SK-N-SH (cell line): ENCODE measurements at regions not wholly inside any gene's neighbourhood (a gene's known extent, or its start where the extent isn't known, plus 50 kb on each side); places are given as distances from the start of the nearest gene placed in this dataset.

ENCODE experiments used
- CTCF ChIA-PET: fragments of 300-600, 350-600 bp; formaldehyde crosslinking; extraction: SDS; loops from one replicate; lab custom pipeline; 2021; lab: Yijun Ruan, JAX
- POLR2A ChIA-PET: fragments of 350-600 bp; sonication (Branson Sonifier 250); formaldehyde crosslinking; extraction: SDS; loops from one replicate; lab custom pipeline; 2020; ENCODE audit warnings: antibody characterized with exemption, inconsistent platforms; lab: Yijun Ruan, JAX
- DNase-seq: peaks from one replicate; pipeline ENCODE4 v3.0.0; 2012
- H2AFZ ChIP-seq: fragments of 200-600 bp; sonication (generic); 2 replicates; pipeline ENCODE4 v1.8.1; 2016; ENCODE audit warnings: antibody characterized with exemption, mild to moderate bottlenecking, low read depth
- H3F3A ChIP-seq: fragments of 200-600 bp; sonication (generic); replicated peaks from 2 replicates; pipeline ENCODE3; 2016; ENCODE audit warnings: antibody characterized with exemption, mild to moderate bottlenecking; ENCODE audit not compliant: insufficient read depth
- H3K27ac ChIP-seq, 2 experiments: fragments of 200-500 bp in 1 of 2; fragments of 200-600 bp in 1 of 2; sonication (Bioruptor generic) in 1 of 2; sonication (generic), shearing (Covaris generic) in 1 of 2; 2 replicates each; pipeline versions ENCODE4 v1.5.1 to v1.6.1; 2014 to 2016; ENCODE audit warnings: low read depth in 2 of 2, inconsistent platforms in 1 of 2, low read length in 1 of 2, mild to moderate bottlenecking in 1 of 2, mixed read lengths in 1 of 2
- H3K27me3 ChIP-seq: fragments of 200-600 bp; sonication (generic), shearing (Covaris generic); 2 replicates; pipeline ENCODE4 v1.6.1; 2016; ENCODE audit warnings: mixed run types; ENCODE audit not compliant: insufficient read depth
- H3K36me3 ChIP-seq, 2 experiments: fragments of 200-500 bp in 1 of 2; fragments of 200-600 bp in 1 of 2; sonication (Bioruptor generic) in 1 of 2; sonication (generic) in 1 of 2; replicated peaks in 1 of 2; 2 replicates each; pipeline versions ENCODE3 to v1.5.1; 2014 to 2016; ENCODE audit warnings: low read length in 1 of 2, mild to moderate bottlenecking in 1 of 2; ENCODE audit not compliant: insufficient read depth in 2 of 2, control insufficient read depth in 1 of 2
- H3K4me1 ChIP-seq, 2 experiments: fragments of 200-500 bp in 1 of 2; fragments of 200-600 bp in 1 of 2; sonication (Bioruptor generic) in 1 of 2; sonication (generic), shearing (Covaris generic) in 1 of 2; 2 replicates each; pipeline versions ENCODE4 v1.5.1 to v1.6.1; 2014 to 2016; ENCODE audit warnings: low read depth in 1 of 2, low read length in 1 of 2, mixed run types in 1 of 2; ENCODE audit not compliant: insufficient read depth in 2 of 2, control insufficient read depth in 1 of 2
- H3K4me2 ChIP-seq: fragments of 200-600 bp; sonication (generic), shearing (Covaris generic); 2 replicates; pipeline ENCODE4 v1.6.1; 2017; ENCODE audit warnings: mixed run types
- H3K4me3 ChIP-seq, 2 experiments: fragments of 200-500 bp in 1 of 2; fragments of 200-600 bp in 1 of 2; sonication (Bioruptor generic) in 1 of 2; sonication (generic), shearing (Covaris generic) in 1 of 2; 2 replicates each; pipeline versions ENCODE4 v1.5.1 to v1.8.1; 2014 to 2016; ENCODE audit warnings: low read depth in 2 of 2, inconsistent platforms in 1 of 2, low read length in 1 of 2, mild to moderate bottlenecking in 1 of 2, mixed read lengths in 1 of 2, moderate library complexity in 1 of 2
- H3K79me2 ChIP-seq: fragments of 200-600 bp; sonication (generic); 2 replicates; pipeline ENCODE4 v1.8.1; 2017; ENCODE audit warnings: mild to moderate bottlenecking; ENCODE audit not compliant: insufficient read depth
- H3K9ac ChIP-seq: fragments of 200-600 bp; sonication (generic); 2 replicates; pipeline ENCODE4 v1.6.1; 2017; ENCODE audit warnings: mixed run types
- H3K9me2 ChIP-seq: fragments of 200-600 bp; sonication (generic); 2 replicates; pipeline ENCODE4 v1.6.1; 2017; ENCODE audit warnings: mixed run types
- H3K9me3 ChIP-seq: fragments of 200-600 bp; sonication (generic); 2 replicates; pipeline ENCODE4 v1.6.1; 2017; ENCODE audit warnings: mixed run types, mild to moderate bottlenecking, moderate library complexity
- H4K20me1 ChIP-seq: fragments of 200-600 bp; sonication (generic); 2 replicates; pipeline ENCODE4 v1.6.1; 2017; ENCODE audit warnings: mild to moderate bottlenecking, mixed run types; ENCODE audit not compliant: insufficient read depth
- FOXJ3 ChIP-seq: sonication (generic); formaldehyde crosslinking; IDR thresholded peaks from 2 replicates; pipeline ENCODE4 v1.5.1; 2020; ENCODE audit warnings: mild to moderate bottlenecking, missing genetic modification reagents
- FOXM1 ChIP-seq: IDR thresholded peaks from 2 replicates; pipeline ENCODE4 v1.4.0; 2012; ENCODE audit warnings: low read depth, mild to moderate bottlenecking
- GABPA ChIP-seq: IDR thresholded peaks from 2 replicates; pipeline ENCODE4 v1.4.0; 2012; ENCODE audit warnings: low read depth, mild to moderate bottlenecking
- GATA2 ChIP-seq: sonication (generic); formaldehyde crosslinking; IDR thresholded peaks from 2 replicates; pipeline ENCODE4 v1.5.0; 2020; ENCODE audit warnings: mild to moderate bottlenecking, missing genetic modification reagents
- JUND ChIP-seq: IDR thresholded peaks from 2 replicates; pipeline ENCODE4 v1.4.0; 2012
- NFIC ChIP-seq: IDR thresholded peaks from 2 replicates; pipeline ENCODE4 v1.4.0; 2012; ENCODE audit warnings: borderline replicate concordance
- RAD21 ChIP-seq: IDR thresholded peaks from 2 replicates; pipeline ENCODE4 v1.6.1; 2012; ENCODE audit warnings: mild to moderate bottlenecking, low read length
- RCOR1 ChIP-seq: fragments of 150-350 bp; IDR thresholded peaks from 2 replicates; pipeline ENCODE4 v1.6.1; 2017; ENCODE audit warnings: antibody characterized with exemption, low read length
- RFX5 ChIP-seq: IDR thresholded peaks from 2 replicates; pipeline ENCODE4 v1.6.1; 2012; ENCODE audit warnings: mild to moderate bottlenecking, improper control_type of control experiment, low read length
- RXRA ChIP-seq: IDR thresholded peaks from 2 replicates; pipeline ENCODE4 v1.4.0; 2012; ENCODE audit warnings: low read depth, mild to moderate bottlenecking, borderline replicate concordance
- SIN3A ChIP-seq: IDR thresholded peaks from 2 replicates; pipeline ENCODE4 v1.6.1; 2012; ENCODE audit warnings: low read depth, mild to moderate bottlenecking, low read length, moderate library complexity, borderline replicate concordance
- SMC3 ChIP-seq: IDR thresholded peaks from 2 replicates; pipeline ENCODE4 v1.6.1; 2012; ENCODE audit warnings: low read depth, low read length, improper control_type of control experiment
- WGBS: methylation state at CpG from one replicate; pipeline ENCODE4 v1.1.6; 2017; ENCODE audit warnings: low lambda C conversion rate; 5-methylcytosine and 5-hydroxymethylcytosine counted together
- TF ChIP-seq, protein P1 (sequence below): IDR thresholded peaks from 2 replicates; pipeline ENCODE4 v1.4.0; 2012; ENCODE audit warnings: low read depth, borderline replicate concordance
- TF ChIP-seq, protein P2 (sequence below): IDR thresholded peaks from 2 replicates; pipeline ENCODE4; 2012
- TF ChIP-seq, protein P3 (sequence below): IDR thresholded peaks from 2 replicates; pipeline ENCODE4 v1.4.0; 2012; ENCODE audit warnings: low read depth, borderline replicate concordance
- TF ChIP-seq, protein P4 (sequence below): IDR thresholded peaks from 2 replicates; pipeline ENCODE4 v1.4.0; 2012; ENCODE audit warnings: low read depth
- TF ChIP-seq, protein P5 (sequence below): fragments of 150-350 bp; IDR thresholded peaks from 2 replicates; pipeline ENCODE4 v1.6.1; 2016; ENCODE audit warnings: mild to moderate bottlenecking, low read depth, low read length
- TF ChIP-seq, protein P6 (sequence below): fragments of 200-600 bp; sonication (generic); IDR thresholded peaks from 2 replicates; pipeline ENCODE4 v1.6.1; 2017; ENCODE audit warnings: antibody characterized with exemption, mild to moderate bottlenecking, moderate library complexity

DNA sequence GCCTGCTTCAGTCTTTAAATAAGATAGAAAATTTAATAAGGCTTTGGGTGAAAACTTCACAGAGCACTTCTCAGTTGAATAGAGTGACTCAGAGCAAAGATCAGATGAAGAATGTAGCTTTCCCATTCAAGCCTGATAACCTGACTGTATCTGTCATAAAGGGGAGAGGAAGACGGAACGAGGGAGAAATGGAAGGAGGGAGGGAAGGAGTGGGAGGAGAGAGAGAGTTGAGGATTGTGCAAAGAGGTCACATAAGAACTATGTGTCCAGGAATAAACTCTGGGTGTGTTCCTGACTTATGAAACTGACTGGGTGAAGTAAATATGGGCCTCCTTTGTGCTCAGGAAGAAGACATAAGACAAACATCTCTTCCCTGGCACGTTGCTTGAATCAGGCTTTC is 385.5 kb downstream of the LPIN1 start:
- H2AFZ ChIP-seq, result 0 out of 2 replicates have a peak overlapping the region, but pooled peaks have one; percentile 0
- no peak overlapping the region for H3K9ac ChIP-seq
- WGBS, result 57% methylated on average over 3 of the region's 3 CpGs
- no peak overlapping the region for H3K4me3 ChIP-seq
- H3K4me1 ChIP-seq, result no peaks in the 10 kb centered on the region
- H3K79me2 ChIP-seq, result no peaks in the 10 kb centered on the region
- H3F3A ChIP-seq, result no peaks in the 10 kb centered on the region
- H3K4me2 ChIP-seq, result no peak overlapping the region
- TF ChIP-seq FOXM1 (no peak), RFX5 (no peak), RCOR1 (no peak), RXRA (no peak), NFIC (no peak), SIN3A (no peak), FOXJ3 (CRISPR knock-in tag) (no peak), GABPA (no peak)
- TF ChIP-seq, protein P1, sequence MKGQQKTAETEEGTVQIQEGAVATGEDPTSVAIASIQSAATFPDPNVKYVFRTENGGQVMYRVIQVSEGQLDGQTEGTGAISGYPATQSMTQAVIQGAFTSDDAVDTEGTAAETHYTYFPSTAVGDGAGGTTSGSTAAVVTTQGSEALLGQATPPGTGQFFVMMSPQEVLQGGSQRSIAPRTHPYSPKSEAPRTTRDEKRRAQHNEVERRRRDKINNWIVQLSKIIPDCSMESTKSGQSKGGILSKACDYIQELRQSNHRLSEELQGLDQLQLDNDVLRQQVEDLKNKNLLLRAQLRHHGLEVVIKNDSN, result no peak
- TF ChIP-seq, protein P2, sequence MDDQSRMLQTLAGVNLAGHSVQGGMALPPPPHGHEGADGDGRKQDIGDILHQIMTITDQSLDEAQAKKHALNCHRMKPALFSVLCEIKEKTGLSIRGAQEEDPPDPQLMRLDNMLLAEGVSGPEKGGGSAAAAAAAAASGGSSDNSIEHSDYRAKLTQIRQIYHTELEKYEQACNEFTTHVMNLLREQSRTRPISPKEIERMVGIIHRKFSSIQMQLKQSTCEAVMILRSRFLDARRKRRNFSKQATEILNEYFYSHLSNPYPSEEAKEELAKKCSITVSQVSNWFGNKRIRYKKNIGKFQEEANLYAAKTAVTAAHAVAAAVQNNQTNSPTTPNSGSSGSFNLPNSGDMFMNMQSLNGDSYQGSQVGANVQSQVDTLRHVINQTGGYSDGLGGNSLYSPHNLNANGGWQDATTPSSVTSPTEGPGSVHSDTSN, result no peak
- TF ChIP-seq, protein P3, sequence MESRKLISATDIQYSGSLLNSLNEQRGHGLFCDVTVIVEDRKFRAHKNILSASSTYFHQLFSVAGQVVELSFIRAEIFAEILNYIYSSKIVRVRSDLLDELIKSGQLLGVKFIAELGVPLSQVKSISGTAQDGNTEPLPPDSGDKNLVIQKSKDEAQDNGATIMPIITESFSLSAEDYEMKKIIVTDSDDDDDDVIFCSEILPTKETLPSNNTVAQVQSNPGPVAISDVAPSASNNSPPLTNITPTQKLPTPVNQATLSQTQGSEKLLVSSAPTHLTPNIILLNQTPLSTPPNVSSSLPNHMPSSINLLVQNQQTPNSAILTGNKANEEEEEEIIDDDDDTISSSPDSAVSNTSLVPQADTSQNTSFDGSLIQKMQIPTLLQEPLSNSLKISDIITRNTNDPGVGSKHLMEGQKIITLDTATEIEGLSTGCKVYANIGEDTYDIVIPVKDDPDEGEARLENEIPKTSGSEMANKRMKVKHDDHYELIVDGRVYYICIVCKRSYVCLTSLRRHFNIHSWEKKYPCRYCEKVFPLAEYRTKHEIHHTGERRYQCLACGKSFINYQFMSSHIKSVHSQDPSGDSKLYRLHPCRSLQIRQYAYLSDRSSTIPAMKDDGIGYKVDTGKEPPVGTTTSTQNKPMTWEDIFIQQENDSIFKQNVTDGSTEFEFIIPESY, result no peak
- TF ChIP-seq, protein P4, sequence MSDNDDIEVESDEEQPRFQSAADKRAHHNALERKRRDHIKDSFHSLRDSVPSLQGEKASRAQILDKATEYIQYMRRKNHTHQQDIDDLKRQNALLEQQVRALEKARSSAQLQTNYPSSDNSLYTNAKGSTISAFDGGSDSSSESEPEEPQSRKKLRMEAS, result no peak
- H3K27me3 ChIP-seq, result no peaks in the 10 kb centered on the region
- H3K36me3 ChIP-seq, result no peaks in the 10 kb centered on the region
- H3K9me3 ChIP-seq, result no peaks in the 10 kb centered on the region
- H3K9me2 ChIP-seq, result no peaks in the 10 kb centered on the region
- ChIA-PET POLR2A (no interaction called here), CTCF (no interaction called here)
- no peak for DNase-seq
- H4K20me1 ChIP-seq, result no peaks in the 10 kb centered on the region
- no peak overlapping the region for H3K27ac ChIP-seq

DNA sequence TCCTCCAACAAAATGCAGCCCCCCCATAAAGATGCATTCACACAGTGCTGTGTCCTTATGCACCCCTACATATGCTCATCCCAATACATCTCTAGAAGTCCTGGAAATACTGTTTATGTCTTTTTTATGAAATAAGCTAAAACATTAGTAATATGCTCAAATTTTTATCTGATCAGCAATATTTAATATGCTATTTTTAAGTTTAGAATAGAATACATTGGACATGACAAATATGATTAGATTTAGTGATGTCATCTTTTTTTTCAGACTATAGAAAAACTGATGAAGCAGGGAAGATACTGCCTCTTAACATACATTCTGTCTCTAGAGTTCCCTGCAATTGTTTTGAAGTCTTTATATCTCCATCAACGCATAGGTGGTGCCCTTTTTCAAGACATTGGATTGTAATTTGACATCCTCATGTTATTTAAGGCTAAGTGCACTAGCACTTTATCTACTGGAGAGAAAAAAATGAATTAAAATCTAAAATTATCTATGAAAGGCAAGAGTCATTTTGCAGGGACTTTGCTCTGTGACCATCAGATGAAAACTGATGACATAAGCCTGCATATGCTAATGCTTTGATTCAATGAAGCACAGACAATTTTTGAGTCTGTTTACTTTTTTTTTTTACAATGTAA is 395.3 kb downstream of the LPIN1 start:
- ChIA-PET CTCF (interaction anchor here (0.6 to 3.3 kb wide), 11 partner anchors 19 to 866 kb away, joined by 3 to 17 read pairs (median 4); partner anchors contain the start of gene TRIB2), POLR2A (no interaction called here)
- H3K27me3 ChIP-seq, result no peaks in the 10 kb centered on the region
- no peak overlapping the region for H3K4me3 ChIP-seq
- 22% methylated on average over 1 of the region's 1 CpG for WGBS
- no peaks in the 10 kb centered on the region for H3K79me2 ChIP-seq
- H3K9me3 ChIP-seq, result no peaks in the 10 kb centered on the region
- no peak overlapping the region for H3K27ac ChIP-seq
- H3K36me3 ChIP-seq, result no peaks in the 10 kb centered on the region
- H4K20me1 ChIP-seq, result no peaks in the 10 kb centered on the region
- peak; percentile 44 for DNase-seq
- H3K4me2 ChIP-seq, result no peak overlapping the region
- peaks cover 0 to 9% of the 10 kb centered on the region in 2 experiments; a peak in 3 of 4 replicates for H3K4me1 ChIP-seq
- H3K9ac ChIP-seq, result no peak overlapping the region
- H3F3A ChIP-seq, result no peaks in the 10 kb centered on the region
- H2AFZ ChIP-seq, result no peak overlapping the region
- no peaks in the 10 kb centered on the region for H3K9me2 ChIP-seq
- TF ChIP-seq JUND (no peak), GATA2 (CRISPR knock-in tag) (peak; percentile 51), NFIC (no peak), RAD21 (peak; percentile 65), SMC3 (peak; percentile 28; the same call in 1 of the 2 replicates)
- TF ChIP-seq, protein P5, sequence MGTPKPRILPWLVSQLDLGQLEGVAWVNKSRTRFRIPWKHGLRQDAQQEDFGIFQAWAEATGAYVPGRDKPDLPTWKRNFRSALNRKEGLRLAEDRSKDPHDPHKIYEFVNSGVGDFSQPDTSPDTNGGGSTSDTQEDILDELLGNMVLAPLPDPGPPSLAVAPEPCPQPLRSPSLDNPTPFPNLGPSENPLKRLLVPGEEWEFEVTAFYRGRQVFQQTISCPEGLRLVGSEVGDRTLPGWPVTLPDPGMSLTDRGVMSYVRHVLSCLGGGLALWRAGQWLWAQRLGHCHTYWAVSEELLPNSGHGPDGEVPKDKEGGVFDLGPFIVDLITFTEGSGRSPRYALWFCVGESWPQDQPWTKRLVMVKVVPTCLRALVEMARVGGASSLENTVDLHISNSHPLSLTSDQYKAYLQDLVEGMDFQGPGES, result no peak
- TF ChIP-seq, protein P6, sequence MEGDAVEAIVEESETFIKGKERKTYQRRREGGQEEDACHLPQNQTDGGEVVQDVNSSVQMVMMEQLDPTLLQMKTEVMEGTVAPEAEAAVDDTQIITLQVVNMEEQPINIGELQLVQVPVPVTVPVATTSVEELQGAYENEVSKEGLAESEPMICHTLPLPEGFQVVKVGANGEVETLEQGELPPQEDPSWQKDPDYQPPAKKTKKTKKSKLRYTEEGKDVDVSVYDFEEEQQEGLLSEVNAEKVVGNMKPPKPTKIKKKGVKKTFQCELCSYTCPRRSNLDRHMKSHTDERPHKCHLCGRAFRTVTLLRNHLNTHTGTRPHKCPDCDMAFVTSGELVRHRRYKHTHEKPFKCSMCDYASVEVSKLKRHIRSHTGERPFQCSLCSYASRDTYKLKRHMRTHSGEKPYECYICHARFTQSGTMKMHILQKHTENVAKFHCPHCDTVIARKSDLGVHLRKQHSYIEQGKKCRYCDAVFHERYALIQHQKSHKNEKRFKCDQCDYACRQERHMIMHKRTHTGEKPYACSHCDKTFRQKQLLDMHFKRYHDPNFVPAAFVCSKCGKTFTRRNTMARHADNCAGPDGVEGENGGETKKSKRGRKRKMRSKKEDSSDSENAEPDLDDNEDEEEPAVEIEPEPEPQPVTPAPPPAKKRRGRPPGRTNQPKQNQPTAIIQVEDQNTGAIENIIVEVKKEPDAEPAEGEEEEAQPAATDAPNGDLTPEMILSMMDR, result peak; percentile 33
